Omental fat pad (tissue), 3 donors: ENCODE measurements at regions not wholly inside any gene's neighbourhood (a gene's known extent, or its start where the extent isn't known, plus 50 kb on each side); places are given as distances from the start of the nearest gene placed in this dataset.

Experiments used
- ATAC-seq: fragments of 150-250 bp; one replicate; pipeline ENCODE4 v1.9.1; 2016; ENCODE audit warnings: mild to moderate bottlenecking, moderate library complexity; ENCODE audit not compliant: low FRiP score
- DNase-seq: peaks from one replicate; pipeline ENCODE4 v3.0.0-alpha.2; 2019; ENCODE audit warnings: low spot score
- TF ChIP-seq, protein P1 (sequence below), 3 donors: fragments of 450-650 bp; IDR thresholded peaks; one replicate each; pipeline ENCODE4 v1.5.1; 2016 to 2017; ENCODE audit warnings: antibody characterized with exemption in 3 of 3, mild to moderate bottlenecking in 3 of 3, moderate library complexity in 2 of 3

DNA sequence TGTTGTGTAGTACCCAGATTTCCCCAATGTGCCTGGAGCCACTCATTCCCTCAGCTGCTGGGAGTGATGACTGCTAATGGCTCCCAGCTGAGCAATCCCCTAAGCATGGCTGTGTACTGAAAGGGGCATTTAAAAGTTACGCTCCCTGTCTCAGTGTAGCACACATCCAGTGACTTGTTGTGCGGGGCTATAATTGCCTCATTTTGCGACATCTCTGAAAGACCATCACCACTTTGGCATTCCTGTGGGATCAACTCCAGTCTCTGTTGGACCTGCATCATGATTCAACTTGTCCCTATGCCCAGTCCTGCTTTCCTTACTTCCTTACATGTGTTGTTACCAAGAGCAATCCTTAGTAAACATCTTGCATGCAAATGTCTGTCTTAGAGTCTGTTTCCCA is 201.2 kb upstream of the MPDZ start:
- DNase-seq = no peak
- TF ChIP-seq, protein P1, sequence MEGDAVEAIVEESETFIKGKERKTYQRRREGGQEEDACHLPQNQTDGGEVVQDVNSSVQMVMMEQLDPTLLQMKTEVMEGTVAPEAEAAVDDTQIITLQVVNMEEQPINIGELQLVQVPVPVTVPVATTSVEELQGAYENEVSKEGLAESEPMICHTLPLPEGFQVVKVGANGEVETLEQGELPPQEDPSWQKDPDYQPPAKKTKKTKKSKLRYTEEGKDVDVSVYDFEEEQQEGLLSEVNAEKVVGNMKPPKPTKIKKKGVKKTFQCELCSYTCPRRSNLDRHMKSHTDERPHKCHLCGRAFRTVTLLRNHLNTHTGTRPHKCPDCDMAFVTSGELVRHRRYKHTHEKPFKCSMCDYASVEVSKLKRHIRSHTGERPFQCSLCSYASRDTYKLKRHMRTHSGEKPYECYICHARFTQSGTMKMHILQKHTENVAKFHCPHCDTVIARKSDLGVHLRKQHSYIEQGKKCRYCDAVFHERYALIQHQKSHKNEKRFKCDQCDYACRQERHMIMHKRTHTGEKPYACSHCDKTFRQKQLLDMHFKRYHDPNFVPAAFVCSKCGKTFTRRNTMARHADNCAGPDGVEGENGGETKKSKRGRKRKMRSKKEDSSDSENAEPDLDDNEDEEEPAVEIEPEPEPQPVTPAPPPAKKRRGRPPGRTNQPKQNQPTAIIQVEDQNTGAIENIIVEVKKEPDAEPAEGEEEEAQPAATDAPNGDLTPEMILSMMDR (IDR thresholded peaks at IDR 0.05) = no peak
- no peak for ATAC-seq

DNA sequence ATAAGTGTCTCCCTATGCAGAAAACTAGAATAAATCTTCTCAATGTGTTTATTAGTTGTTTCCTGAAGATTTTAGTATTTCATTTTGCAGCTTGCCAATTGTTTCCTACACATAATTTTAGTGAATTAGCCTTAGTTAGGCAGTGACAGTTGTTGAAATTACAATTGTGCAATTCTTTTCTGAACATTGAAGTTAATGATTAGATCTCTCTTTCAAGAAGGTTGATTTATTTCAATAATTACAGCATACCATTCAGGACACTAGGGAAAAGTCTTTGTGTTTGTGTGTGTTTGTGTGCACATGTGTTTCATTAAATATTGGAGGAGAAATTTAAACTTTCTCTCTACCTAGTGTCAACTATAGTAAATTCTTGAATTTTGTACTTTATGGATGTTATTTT is 199.6 kb upstream of the MPDZ start:
- TF ChIP-seq, protein P1 (IDR thresholded peaks at IDR 0.05) = no peak
- DNase-seq (no peak), ATAC-seq (no peak)

DNA sequence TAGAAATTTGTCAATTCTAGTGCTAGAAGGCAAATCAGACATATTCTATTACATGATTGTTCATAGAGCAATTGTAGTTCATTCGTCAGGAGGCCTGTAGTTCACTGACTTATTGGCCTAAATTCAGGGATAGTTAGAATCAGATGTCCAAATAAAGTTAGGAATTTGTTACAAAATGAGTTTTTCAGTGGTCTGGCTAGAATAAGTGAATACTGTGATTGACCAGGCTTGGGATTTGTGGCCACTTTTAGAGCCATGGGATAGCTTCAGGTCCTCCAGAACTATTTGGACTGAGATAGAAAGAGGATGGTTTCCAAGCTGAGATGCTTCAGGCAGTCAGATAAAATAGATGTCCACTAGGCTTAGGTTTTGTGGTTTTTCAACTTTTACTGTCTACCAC is 199.1 kb upstream of the MPDZ start:
- no peak for DNase-seq
- no peak for ATAC-seq
- TF ChIP-seq, protein P1 (IDR thresholded peaks at IDR 0.05) = no peak

DNA sequence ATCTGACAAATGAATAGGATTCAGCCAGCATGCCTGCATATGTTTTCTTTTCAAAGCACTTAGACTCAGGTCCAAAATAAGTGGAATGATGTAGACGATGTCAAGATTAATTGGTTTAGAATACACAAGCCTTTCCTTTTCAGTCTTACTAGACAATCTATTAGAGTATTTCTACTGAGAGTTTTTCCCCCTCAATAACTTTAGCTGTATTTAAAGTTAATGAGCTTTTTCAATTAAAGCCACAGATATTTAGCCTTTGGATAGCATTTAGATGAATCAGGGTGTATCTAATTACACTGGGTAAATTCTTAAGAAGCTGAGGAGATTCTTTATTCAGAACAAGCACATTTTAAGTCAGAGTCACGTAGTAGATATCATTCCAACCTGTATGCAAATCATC is 198.7 kb upstream of the MPDZ start:
- no peak for ATAC-seq
- TF ChIP-seq, protein P1 (IDR thresholded peaks at IDR 0.05) = no peak
- no peak for DNase-seq

DNA sequence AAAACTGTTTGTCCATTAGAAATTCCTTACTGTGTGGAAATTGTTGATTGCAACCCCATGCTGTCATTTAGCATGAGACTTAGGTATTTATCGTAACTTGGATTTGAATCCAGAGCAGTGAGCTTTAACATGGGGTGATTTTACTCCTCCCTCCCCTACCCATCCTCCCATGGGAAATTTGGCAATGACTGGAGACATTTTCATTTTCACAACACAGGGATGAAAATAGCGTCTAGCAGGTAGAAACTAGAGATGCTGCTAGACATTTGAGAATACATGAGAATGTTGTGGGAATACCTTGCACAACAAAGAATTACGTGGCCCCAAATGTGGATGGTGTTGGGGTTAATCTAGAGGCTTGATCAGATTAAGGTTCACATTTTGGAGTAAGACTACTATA is 191.3 kb upstream of the MPDZ start:
- ATAC-seq = no peak
- DNase-seq = no peak
- TF ChIP-seq, protein P1 (IDR thresholded peaks at IDR 0.05) = no peak

DNA sequence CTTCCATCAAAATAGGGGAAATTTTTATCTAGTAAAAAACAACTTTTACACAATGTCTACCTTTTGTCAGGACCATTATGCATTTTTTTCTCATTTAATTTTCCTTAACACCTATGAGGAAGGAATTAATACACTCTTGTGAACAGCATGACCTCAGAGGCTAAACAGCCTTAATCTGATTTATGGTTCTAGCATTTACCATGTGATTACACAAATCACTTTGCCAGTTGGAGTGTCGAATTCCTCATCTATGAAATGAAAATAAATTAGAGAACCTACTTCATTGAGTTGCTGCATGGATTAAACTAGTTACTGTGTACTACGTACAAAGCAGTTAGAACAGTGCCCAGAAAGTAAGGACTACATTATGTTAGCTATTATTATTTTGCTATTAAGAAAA is 187.7 kb upstream of the MPDZ start:
- TF ChIP-seq, protein P1 (IDR thresholded peaks at IDR 0.05) = no peak
- no peak for ATAC-seq
- no peak for DNase-seq

DNA sequence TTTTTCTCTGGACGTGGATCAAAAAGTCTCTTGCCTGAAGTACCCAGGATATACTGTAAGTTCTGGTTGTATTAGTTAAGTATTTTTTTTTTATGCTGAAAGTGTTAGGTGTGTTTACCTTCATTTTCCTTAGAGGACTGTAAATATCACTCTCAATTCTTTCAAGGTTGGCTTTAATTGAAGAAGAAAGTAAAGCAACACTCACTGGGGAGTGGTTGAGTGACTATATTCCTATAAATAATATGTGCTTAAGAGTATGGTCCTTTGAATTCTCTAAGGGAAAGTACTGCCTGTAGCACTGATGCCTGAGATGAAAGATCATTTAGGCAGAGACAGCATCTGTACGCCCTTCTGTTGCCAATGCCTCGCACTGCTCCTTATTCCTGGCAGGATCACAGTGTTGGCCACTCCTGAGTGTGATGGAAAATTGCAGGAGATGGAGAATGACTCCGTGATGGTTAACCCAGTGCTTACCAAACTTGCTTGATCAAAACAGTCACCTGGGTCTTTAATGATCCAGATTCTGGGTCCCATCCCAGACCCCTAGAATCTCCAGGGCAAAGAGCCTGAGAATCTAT is 182.0 kb upstream of the MPDZ start:
- DNase-seq (no peak), ATAC-seq (no peak)
- TF ChIP-seq, protein P1 (IDR thresholded peaks at IDR 0.05) = no peak
